ENCODE measurements at regions not wholly inside any gene's neighbourhood (a gene's known extent, or its start where the extent isn't known, plus 50 kb on each side); places are given as distances from the start of the nearest gene placed in this dataset.

- Histone ChIP-seq H3K9me3 (replicated peaks) (no peaks in the 10 kb centered on the region), H3K4me3 (no peak overlapping the region), H3K27me3 (replicated peaks) (no peaks in the 10 kb centered on the region), H3K4me1 (replicated peaks) (peaks cover 7% of the 10 kb centered on the region), H3K36me3 (no peaks in the 10 kb centered on the region), H3K27ac (no peak overlapping the region)
- no peak for DNase-seq (ENCODE audit: low read depth in 1 of 2, low spot score in 2 of 2)
Measured at GRCh38 chr3:72120806-72121778, 336.1 kb upstream of the PROK2 start.

GRCh38 chr3:72120039-72120438, 335.1 kb upstream of the PROK2 start:
- no peaks in the 10 kb centered on the region for H3K27me3 ChIP-seq (replicated peaks)
- peaks cover 7% of the 10 kb centered on the region for H3K4me1 ChIP-seq (replicated peaks)
- H3K9me3 ChIP-seq (replicated peaks): no peaks in the 10 kb centered on the region
- no peaks in the 10 kb centered on the region for H3K36me3 ChIP-seq
- no peak overlapping the region for H3K4me3 ChIP-seq
- no peak overlapping the region for H3K27ac ChIP-seq
- DNase-seq (ENCODE audit: low read depth in 1 of 2, low spot score in 2 of 2): no peak

- DNase-seq (ENCODE audit: low read depth in 1 of 2, low spot score in 2 of 2): no peak
- H3K36me3 ChIP-seq: no peaks in the 10 kb centered on the region
Measured at GRCh38 chr3:72118628-72119027, 333.7 kb upstream of the PROK2 start.

GRCh38 chr3:72116226-72116625, 331.3 kb upstream of the PROK2 start:
- Histone ChIP-seq H3K27me3 (replicated peaks) (no peaks in the 10 kb centered on the region), H3K27ac (no peak overlapping the region), H3K4me1 (replicated peaks) (no peaks in the 10 kb centered on the region), H3K9me3 (replicated peaks) (no peaks in the 10 kb centered on the region), H3K4me3 (no peak overlapping the region), H3K36me3 (no peaks in the 10 kb centered on the region)
- no peak for DNase-seq (ENCODE audit: low read depth in 1 of 2, low spot score in 2 of 2)

More at GRCh38 chr3:72118628-72119027, 333.7 kb upstream of the PROK2 start:
- H3K27ac ChIP-seq: no peak overlapping the region
- H3K4me3 ChIP-seq: no peak overlapping the region
- no peaks in the 10 kb centered on the region for H3K9me3 ChIP-seq (replicated peaks)
- H3K4me1 ChIP-seq (replicated peaks): peaks cover 4% of the 10 kb centered on the region
- no peaks in the 10 kb centered on the region for H3K27me3 ChIP-seq (replicated peaks)

- H3K27me3 ChIP-seq (replicated peaks): no peaks in the 10 kb centered on the region
- no peaks in the 10 kb centered on the region for H3K4me1 ChIP-seq (replicated peaks)
Measured at GRCh38 chr3:72115307-72115706, 330.4 kb upstream of the PROK2 start.

GRCh38 chr3:72114773-72115172, 329.8 kb upstream of the PROK2 start:
- H3K27me3 ChIP-seq (replicated peaks): no peaks in the 10 kb centered on the region
- H3K9me3 ChIP-seq (replicated peaks): no peaks in the 10 kb centered on the region
- no peaks in the 10 kb centered on the region for H3K4me1 ChIP-seq (replicated peaks)
- no peak overlapping the region for H3K27ac ChIP-seq
- no peaks in the 10 kb centered on the region for H3K36me3 ChIP-seq
- DNase-seq (ENCODE audit: low read depth in 1 of 2, low spot score in 2 of 2): no peak
- H3K4me3 ChIP-seq: no peak overlapping the region

More at GRCh38 chr3:72115307-72115706, 330.4 kb upstream of the PROK2 start:
- no peaks in the 10 kb centered on the region for H3K9me3 ChIP-seq (replicated peaks)
- H3K27ac ChIP-seq: no peak overlapping the region
- no peak for DNase-seq (ENCODE audit: low read depth in 1 of 2, low spot score in 2 of 2)
- H3K36me3 ChIP-seq: no peaks in the 10 kb centered on the region
- H3K4me3 ChIP-seq: no peak overlapping the region

GRCh38 chr3:72113964-72114363, 329.0 kb upstream of the PROK2 start:
- Histone ChIP-seq H3K27ac (no peak overlapping the region), H3K36me3 (no peaks in the 10 kb centered on the region), H3K4me3 (no peak overlapping the region), H3K27me3 (replicated peaks) (no peaks in the 10 kb centered on the region), H3K9me3 (replicated peaks) (no peaks in the 10 kb centered on the region), H3K4me1 (replicated peaks) (no peaks in the 10 kb centered on the region)
- DNase-seq (ENCODE audit: low read depth in 1 of 2, low spot score in 2 of 2): no peak

- H3K36me3 ChIP-seq: no peaks in the 10 kb centered on the region
- H3K27me3 ChIP-seq (replicated peaks): no peaks in the 10 kb centered on the region
- H3K27ac ChIP-seq: no peak overlapping the region
- H3K4me3 ChIP-seq: no peak overlapping the region
- no peaks in the 10 kb centered on the region for H3K9me3 ChIP-seq (replicated peaks)
- H3K4me1 ChIP-seq (replicated peaks): no peaks in the 10 kb centered on the region
- no peak for DNase-seq (ENCODE audit: low read depth in 1 of 2, low spot score in 2 of 2)
Measured at GRCh38 chr3:72113564-72113963, 328.6 kb upstream of the PROK2 start.

GRCh38 chr3:72112435-72112834, 327.5 kb upstream of the PROK2 start:
- no peaks in the 10 kb centered on the region for H3K36me3 ChIP-seq
- no peak overlapping the region for H3K4me3 ChIP-seq
- DNase-seq (ENCODE audit: low read depth in 1 of 2, low spot score in 2 of 2): no peak
- no peaks in the 10 kb centered on the region for H3K27me3 ChIP-seq (replicated peaks)
- H3K9me3 ChIP-seq (replicated peaks): no peaks in the 10 kb centered on the region
- H3K27ac ChIP-seq: no peak overlapping the region
- no peaks in the 10 kb centered on the region for H3K4me1 ChIP-seq (replicated peaks)

- no peaks in the 10 kb centered on the region for H3K9me3 ChIP-seq (replicated peaks)
- H3K4me1 ChIP-seq (replicated peaks): no peaks in the 10 kb centered on the region
- DNase-seq (ENCODE audit: low read depth in 1 of 2, low spot score in 2 of 2): no peak
- no peaks in the 10 kb centered on the region for H3K27me3 ChIP-seq (replicated peaks)
- no peaks in the 10 kb centered on the region for H3K36me3 ChIP-seq
- H3K27ac ChIP-seq: no peak overlapping the region
- no peak overlapping the region for H3K4me3 ChIP-seq
Measured at GRCh38 chr3:72111265-72112205, 326.6 kb upstream of the PROK2 start.

GRCh38 chr3:72109327-72110259, 324.6 kb upstream of the PROK2 start:
- no peaks in the 10 kb centered on the region for H3K4me1 ChIP-seq (replicated peaks)
- H3K27ac ChIP-seq: no peak overlapping the region
- no peaks in the 10 kb centered on the region for H3K36me3 ChIP-seq
- H3K27me3 ChIP-seq (replicated peaks): no peaks in the 10 kb centered on the region
- no peaks in the 10 kb centered on the region for H3K9me3 ChIP-seq (replicated peaks)
- DNase-seq (ENCODE audit: low read depth in 1 of 2, low spot score in 2 of 2): no peak
- H3K4me3 ChIP-seq: no peak overlapping the region

- Histone ChIP-seq H3K27ac (no peak overlapping the region), H3K9me3 (replicated peaks) (no peaks in the 10 kb centered on the region), H3K4me3 (no peak overlapping the region), H3K36me3 (no peaks in the 10 kb centered on the region), H3K27me3 (replicated peaks) (no peaks in the 10 kb centered on the region), H3K4me1 (replicated peaks) (peaks cover 12% of the 10 kb centered on the region)
- DNase-seq (ENCODE audit: low read depth in 1 of 2, low spot score in 2 of 2): no peak
Measured at GRCh38 chr3:72105306-72105705, 320.4 kb upstream of the PROK2 start.

- H3K4me1 ChIP-seq (replicated peaks): peaks cover 12% of the 10 kb centered on the region
Measured at GRCh38 chr3:72102112-72102616, 317.2 kb upstream of the PROK2 start.

More at GRCh38 chr3:72102112-72102616, 317.2 kb upstream of the PROK2 start:
- Histone ChIP-seq H3K4me3 (no peak overlapping the region), H3K27me3 (replicated peaks) (no peaks in the 10 kb centered on the region), H3K36me3 (no peaks in the 10 kb centered on the region), H3K9me3 (replicated peaks) (no peaks in the 10 kb centered on the region), H3K27ac (no peak overlapping the region)
- no peak for DNase-seq (ENCODE audit: low read depth in 1 of 2, low spot score in 2 of 2)

Data from SJSA1 (cell line).